Neural cell (in vitro differentiated cells): ENCODE measurements at regions not wholly inside any gene's neighbourhood (a gene's known extent, or its start where the extent isn't known, plus 50 kb on each side); places are given as distances from the start of the nearest gene placed in this dataset.

ENCODE experiments used
- H2AFZ ChIP-seq: fragments of 200-600, 300-800 bp; sonication (generic), shearing (Covaris generic); 2 replicates; pipeline ENCODE4 v1.6.0; 2014; ENCODE audit warnings: low read depth, mild to moderate bottlenecking, antibody characterized with exemption, low read length, moderate library complexity
- H3F3A ChIP-seq: fragments of 200-600 bp; shearing (Covaris generic); 2 replicates; pipeline ENCODE4 v1.6.1; 2016; ENCODE audit warnings: mild to moderate bottlenecking, moderate library complexity, mixed read lengths, antibody characterized with exemption, low read length; ENCODE audit not compliant: insufficient read depth, poor library complexity, severe bottlenecking
- H3K27ac ChIP-seq: fragments of 200-600, 300-800 bp; sonication (generic), shearing (Covaris generic); 2 replicates; pipeline ENCODE4 v1.5.1; 2014; ENCODE audit warnings: mild to moderate bottlenecking, low read length, moderate library complexity
- H3K27me3 ChIP-seq: fragments of 300-800, 200-600 bp; sonication (generic), shearing (Covaris generic); 2 replicates; pipeline ENCODE4 v1.6.0; 2014; ENCODE audit warnings: mild to moderate bottlenecking, low read depth, low read length, moderate library complexity; ENCODE audit not compliant: insufficient read depth
- H3K36me3 ChIP-seq: fragments of 300-800, 200-600 bp; sonication (generic), shearing (Covaris generic); 2 replicates; pipeline ENCODE4 v1.5.1; 2014; ENCODE audit warnings: mild to moderate bottlenecking, antibody characterized with exemption, low read length, moderate library complexity; ENCODE audit not compliant: insufficient read depth
- H3K4me2 ChIP-seq: fragments of 300-800, 200-600 bp; sonication (generic), shearing (Covaris generic); 2 replicates; pipeline ENCODE4 v1.6.0; 2014; ENCODE audit warnings: mild to moderate bottlenecking, low read length
- H3K4me3 ChIP-seq: fragments of 300-800, 200-600 bp; sonication (generic), shearing (Covaris generic); 2 replicates; pipeline ENCODE4 v1.5.1; 2014; ENCODE audit warnings: mild to moderate bottlenecking, low read length, moderate library complexity
- H3K79me2 ChIP-seq: fragments of 200-600 bp; shearing (Covaris generic); replicated peaks from 2 replicates; pipeline ENCODE4 v1.6.0; 2014; ENCODE audit warnings: mild to moderate bottlenecking, low read length, moderate library complexity; ENCODE audit not compliant: insufficient read depth
- H3K9ac ChIP-seq: fragments of 300-800, 200-600 bp; sonication (generic), shearing (Covaris generic); 2 replicates; pipeline ENCODE4 v1.6.1; 2016; ENCODE audit warnings: mild to moderate bottlenecking, low read length, mixed read lengths
- H3K9me2 ChIP-seq: fragments of 200-600 bp; shearing (Covaris generic); 2 replicates; pipeline ENCODE4 v1.6.1; 2016; ENCODE audit warnings: mild to moderate bottlenecking, low read length, mixed read lengths; ENCODE audit not compliant: insufficient read depth
- H3K9me3 ChIP-seq: fragments of 200-600, 300-800 bp; sonication (generic), shearing (Covaris generic); 2 replicates; pipeline ENCODE4 v1.6.1; 2016; ENCODE audit warnings: mild to moderate bottlenecking, mixed run types, low read length, moderate library complexity, mixed read lengths
- H4K20me1 ChIP-seq: fragments of 200-600 bp; shearing (Covaris generic); 2 replicates; pipeline ENCODE4 v1.6.1; 2016; ENCODE audit warnings: mild to moderate bottlenecking, mixed run types; ENCODE audit not compliant: insufficient read depth
- CTCF ChIP-seq: fragments of 450-650 bp; IDR thresholded peaks from 2 replicates; pipeline ENCODE4 v1.5.1; 2014; ENCODE audit warnings: antibody characterized with exemption, mild to moderate bottlenecking, moderate library complexity; ENCODE audit not compliant: poor library complexity, severe bottlenecking
- EP300 ChIP-seq: fragments of 450-650 bp; conservative IDR thresholded peaks from 2 replicates; pipeline ENCODE4 v1.6.1; 2014; ENCODE audit warnings: antibody characterized with exemption, mild to moderate bottlenecking, moderate library complexity; ENCODE audit not compliant: poor library complexity, severe bottlenecking
- EZH2 ChIP-seq: fragments of 200-600, 300-800 bp; shearing (Covaris generic), sonication (generic); IDR thresholded peaks from 2 replicates; pipeline ENCODE4 v1.6.1; 2014; ENCODE audit warnings: antibody characterized with exemption, low read length, borderline replicate concordance, mild to moderate bottlenecking; ENCODE audit not compliant: insufficient read depth, poor library complexity, severe bottlenecking
- MXI1 ChIP-seq: fragments of 450-650 bp; conservative IDR thresholded peaks from 2 replicates; pipeline ENCODE4 v1.6.1; 2014; ENCODE audit warnings: antibody characterized with exemption, mild to moderate bottlenecking; ENCODE audit not compliant: poor library complexity, severe bottlenecking
- POLR2AphosphoS5 ChIP-seq: IDR thresholded peaks from 2 replicates; pipeline ENCODE4 v1.6.1; 2012
- RAD21 ChIP-seq: fragments of 450-650 bp; conservative IDR thresholded peaks from 2 replicates; pipeline ENCODE4 v1.6.1; 2014; ENCODE audit warnings: antibody characterized with exemption, mild to moderate bottlenecking, moderate library complexity
- REST ChIP-seq: IDR thresholded peaks from 2 replicates; pipeline ENCODE4 v1.6.1; 2012; ENCODE audit warnings: borderline replicate concordance
- SMC3 ChIP-seq: fragments of 450-650 bp; conservative IDR thresholded peaks from 2 replicates; pipeline ENCODE4 v1.6.1; 2014; ENCODE audit warnings: antibody characterized with exemption, mild to moderate bottlenecking, moderate library complexity; ENCODE audit not compliant: poor library complexity
- TAF1 ChIP-seq: IDR thresholded peaks from 2 replicates; pipeline ENCODE4 v1.6.1; 2012; ENCODE audit warnings: low read depth

- Histone ChIP-seq H3K4me2 (no peak overlapping the region), H3K36me3 (no peaks in the 10 kb centered on the region), H3K9ac (no peak overlapping the region), H3F3A (no peaks in the 10 kb centered on the region), H3K27me3 (no peaks in the 10 kb centered on the region), H2AFZ (no peak overlapping the region), H3K9me2 (no peaks in the 10 kb centered on the region), H4K20me1 (no peaks in the 10 kb centered on the region), H3K9me3 (no peaks in the 10 kb centered on the region), H3K27ac (no peak overlapping the region), H3K79me2 (no peaks in the 10 kb centered on the region), H3K4me3 (no peak overlapping the region)
- TF ChIP-seq EZH2 (no peak), MXI1 (no peak), EP300 (no peak)
Observed at GRCh38 chr13:74300162-74300561, 166.0 kb upstream of the KLF12 start.

GRCh38 chr13:74299721-74300120 is 165.5 kb upstream of the KLF12 start:
- Histone ChIP-seq H3K9ac (no peak overlapping the region), H3K9me3 (no peaks in the 10 kb centered on the region), H3K4me2 (no peak overlapping the region), H3K4me3 (no peak overlapping the region), H3K79me2 (no peaks in the 10 kb centered on the region), H2AFZ (no peak overlapping the region), H3K27ac (no peak overlapping the region), H3K9me2 (no peaks in the 10 kb centered on the region), H4K20me1 (no peaks in the 10 kb centered on the region), H3K36me3 (no peaks in the 10 kb centered on the region), H3K27me3 (no peaks in the 10 kb centered on the region), H3F3A (no peaks in the 10 kb centered on the region)
- no peak for TF ChIP-seq REST
- TF ChIP-seq EP300: no peak
- TF ChIP-seq CTCF: no peak
- no peak for TF ChIP-seq POLR2AphosphoS5
- no peak for TF ChIP-seq EZH2
- no peak for TF ChIP-seq SMC3
- no peak for TF ChIP-seq TAF1
- TF ChIP-seq RAD21: no peak
- TF ChIP-seq MXI1: no peak

GRCh38 chr13:74298923-74299322 is 164.7 kb upstream of the KLF12 start:
- Histone ChIP-seq H3F3A (no peaks in the 10 kb centered on the region), H3K4me2 (no peak overlapping the region), H2AFZ (no peak overlapping the region), H3K9ac (no peak overlapping the region), H3K9me2 (no peaks in the 10 kb centered on the region), H3K79me2 (no peaks in the 10 kb centered on the region), H3K27ac (no peak overlapping the region), H3K27me3 (no peaks in the 10 kb centered on the region), H4K20me1 (no peaks in the 10 kb centered on the region), H3K36me3 (no peaks in the 10 kb centered on the region), H3K4me3 (no peak overlapping the region), H3K9me3 (no peaks in the 10 kb centered on the region)
- TF ChIP-seq EP300 (no peak), POLR2AphosphoS5 (no peak), RAD21 (no peak), MXI1 (no peak), EZH2 (no peak), SMC3 (no peak), TAF1 (no peak), CTCF (no peak), REST (no peak)
